A673 (cell line): ENCODE measurements at regions not wholly inside any gene's neighbourhood (a gene's known extent, or its start where the extent isn't known, plus 50 kb on each side); places are given as distances from the start of the nearest gene placed in this dataset.

ENCODE experiments used
- BruUV-seq: library from RNA; stranded (reverse); fragments of 400-500 nt; replicated peaks from 2 replicates; lab custom pipeline; 2021; lab: Mats Ljungman, UMichigan
- CTCF ChIA-PET: fragments of 300-600 bp; sonication (Branson Sonifier 250); formaldehyde crosslinking; loops from one replicate; lab custom pipeline; 2022; ENCODE audit warnings: antibody characterized with exemption; lab: Charles Lee
- POLR2A ChIA-PET: fragments of 300-600 bp; sonication (Branson Sonifier 250); formaldehyde crosslinking; loops from one replicate; lab custom pipeline; 2022; ENCODE audit warnings: antibody characterized with exemption; ENCODE audit not compliant: low non-redundant PET; lab: Charles Lee
- DNase-seq: peaks from one replicate; pipeline ENCODE4 v3.0.0-alpha.2; 2015; ENCODE audit warnings: low spot score
- H3K27ac ChIP-seq: fragments of 200-600 bp; sonication (generic); 2 replicates; pipeline ENCODE4 v1.5.1; 2016; ENCODE audit warnings: mixed run types, low read depth, mild to moderate bottlenecking, mixed read lengths, antibody characterized with exemption, low read length; ENCODE audit not compliant: poor library complexity, severe bottlenecking
- H3K27me3 ChIP-seq: fragments of 200-600 bp; sonication (generic); replicated peaks from 2 replicates; pipeline ENCODE4 v1.6.1; 2017; ENCODE audit warnings: mixed run types, low read depth, mild to moderate bottlenecking, mixed read lengths, antibody characterized with exemption, low read length; ENCODE audit not compliant: insufficient read depth, poor library complexity
- H3K36me3 ChIP-seq: fragments of 200-600 bp; sonication (generic); 2 replicates; pipeline ENCODE4 v1.6.1; 2016; ENCODE audit warnings: mixed run types, mild to moderate bottlenecking, mixed read lengths, antibody characterized with exemption, low read length; ENCODE audit not compliant: insufficient read depth, poor library complexity, severe bottlenecking
- H3K4me1 ChIP-seq: fragments of 200-600 bp; sonication (generic); 2 replicates; pipeline ENCODE4 v1.6.1; 2017; ENCODE audit warnings: mixed run types, mild to moderate bottlenecking, mixed read lengths, antibody characterized with exemption, low read length; ENCODE audit not compliant: insufficient read depth, poor library complexity, severe bottlenecking
- H3K4me3 ChIP-seq: fragments of 200-600 bp; sonication (generic); 2 replicates; pipeline ENCODE4 v1.5.1; 2016; ENCODE audit warnings: low read depth, mixed run types, mild to moderate bottlenecking, mixed read lengths, low read length; ENCODE audit not compliant: poor library complexity, severe bottlenecking
- H3K9me3 ChIP-seq: fragments of 200-600 bp; sonication (generic); 2 replicates; pipeline ENCODE4 v1.6.1; 2016; ENCODE audit warnings: mixed run types, low read depth, mild to moderate bottlenecking, mixed read lengths, antibody characterized with exemption, low read length; ENCODE audit not compliant: poor library complexity, severe bottlenecking
- CTCF ChIP-seq: fragments of 300-800, 200-600 bp; sonication (generic); conservative IDR thresholded peaks from 2 replicates; pipeline ENCODE4 v1.5.1; 2017; ENCODE audit warnings: low read depth, mild to moderate bottlenecking, antibody characterized with exemption, low read length, moderate library complexity, mixed read lengths
- EZH2 ChIP-seq: fragments of 200-600 bp; sonication (generic); IDR thresholded peaks from 2 replicates; pipeline ENCODE4 v1.6.1; 2017; ENCODE audit warnings: borderline replicate concordance, low read depth, mild to moderate bottlenecking, mixed read lengths, antibody characterized with exemption, low read length; ENCODE audit not compliant: poor library complexity, severe bottlenecking
- intact Hi-C: fragments of 100-400 bp; cut with micrococcal nuclease; formaldehyde crosslinking; loops from one replicate; pipeline ENCODE4 v1.10.0; 2022; ENCODE audit not compliant: unreplicated experiment

- intact Hi-C loops = no loop called here
- H3K4me3 ChIP-seq = no peak overlapping the region
- no peaks in the 10 kb centered on the region for H3K9me3 ChIP-seq
- no peak for DNase-seq
- ChIA-PET CTCF (no interaction called here), POLR2A (interaction anchor here (0.6 kb wide), 1 partner anchor 177 kb away, joined by 4 read pairs; no protein-coding TSS in a partner anchor)
- no peaks in the 10 kb centered on the region for H3K4me1 ChIP-seq
- no peaks in the 10 kb centered on the region for H3K36me3 ChIP-seq
- TF ChIP-seq EZH2 (no peak), CTCF (no peak)
- H3K27ac ChIP-seq = no peak overlapping the region
- no TSS peak for BruUV-seq
- peaks cover 83% of the 10 kb centered on the region for H3K27me3 ChIP-seq
These were observed 133.0 kb upstream of the PRR20G start for GRCh38 chr3:127420829-127421228.

- ChIA-PET CTCF (no interaction called here), POLR2A (interaction anchor here (0.6 kb wide), 1 partner anchor 178 kb away, joined by 4 read pairs; no protein-coding TSS in a partner anchor)
- Histone ChIP-seq H3K4me3 (no peak overlapping the region), H3K4me1 (no peaks in the 10 kb centered on the region), H3K27me3 (peaks cover 92% of the 10 kb centered on the region), H3K36me3 (no peaks in the 10 kb centered on the region), H3K9me3 (no peaks in the 10 kb centered on the region), H3K27ac (no peak overlapping the region)
- DNase-seq = no peak
- intact Hi-C loops = no loop called here
- TF ChIP-seq CTCF (no peak), EZH2 (no peak)
- no TSS peak for BruUV-seq
These were observed 132.1 kb upstream of the PRR20G start for GRCh38 chr3:127419641-127420553.

GRCh38 chr3:127419182-127419581, 131.3 kb upstream of the PRR20G start:
- BruUV-seq = no TSS peak
- no peak for TF ChIP-seq EZH2
- TF ChIP-seq CTCF = no peak
- CTCF ChIA-PET = no interaction called here
- intact Hi-C loops = no loop called here
- POLR2A ChIA-PET = no interaction called here
- no peak overlapping the region for H3K4me3 ChIP-seq
- H3K4me1 ChIP-seq = no peaks in the 10 kb centered on the region
- DNase-seq = no peak
- H3K27me3 ChIP-seq = peaks cover 97% of the 10 kb centered on the region
- no peaks in the 10 kb centered on the region for H3K9me3 ChIP-seq
- H3K36me3 ChIP-seq = no peaks in the 10 kb centered on the region
- no peak overlapping the region for H3K27ac ChIP-seq
